NCI-H774 (cell line): ENCODE measurements at regions not wholly inside any gene's neighbourhood (a gene's known extent, or its start where the extent isn't known, plus 50 kb on each side); places are given as distances from the start of the nearest gene placed in this dataset.
"Not testable (repeated sequence)": the region's sequence is repeated elsewhere in the genome, so short reads cannot be mapped to it uniquely, and the experiment has no call there.

Experiments
- DNase-seq: peaks from one replicate; lab custom pipeline; 2025; lab: John Stamatoyannopoulos, UW

DNA sequence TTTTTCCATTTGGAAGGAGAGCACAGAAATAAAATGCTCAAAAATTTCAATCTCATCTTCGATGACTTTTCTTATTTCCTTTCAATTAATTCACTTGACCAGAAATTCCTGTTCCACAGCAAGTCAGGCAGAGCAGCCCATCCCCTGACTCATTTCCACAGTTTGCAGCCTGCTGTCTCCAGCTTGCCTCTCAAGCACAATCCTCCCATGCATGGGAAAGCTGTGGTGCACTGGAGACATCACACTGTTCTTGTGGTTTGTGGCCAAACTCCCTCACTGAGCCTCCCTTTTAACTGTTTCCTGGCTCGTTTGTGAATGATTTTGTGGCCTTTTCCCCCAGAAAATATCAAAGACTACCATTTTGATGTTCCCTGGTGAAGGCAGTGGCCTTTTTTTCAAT lies 114.0 kb upstream of the ENPEP start:
- DNase-seq = no peak

DNA sequence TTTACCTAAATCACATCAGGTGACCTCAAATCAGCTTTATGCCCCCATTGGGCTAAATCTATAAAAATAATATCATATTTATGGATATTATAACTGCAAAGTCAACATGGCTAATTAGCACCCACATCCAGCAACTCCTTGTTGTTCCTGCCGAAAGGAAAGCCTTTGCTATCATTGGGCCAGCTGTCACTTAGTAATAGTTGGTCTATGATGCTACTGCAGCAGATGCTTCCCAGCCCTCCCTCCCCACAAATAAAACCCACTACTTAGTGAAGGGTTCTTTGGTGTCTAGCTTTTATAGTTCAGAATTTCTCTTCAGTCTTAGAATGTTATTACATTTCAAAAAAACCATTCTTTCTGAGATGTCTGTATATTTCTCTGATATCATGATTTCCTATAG lies 116.9 kb upstream of the ENPEP start:
- DNase-seq = no peak

DNA sequence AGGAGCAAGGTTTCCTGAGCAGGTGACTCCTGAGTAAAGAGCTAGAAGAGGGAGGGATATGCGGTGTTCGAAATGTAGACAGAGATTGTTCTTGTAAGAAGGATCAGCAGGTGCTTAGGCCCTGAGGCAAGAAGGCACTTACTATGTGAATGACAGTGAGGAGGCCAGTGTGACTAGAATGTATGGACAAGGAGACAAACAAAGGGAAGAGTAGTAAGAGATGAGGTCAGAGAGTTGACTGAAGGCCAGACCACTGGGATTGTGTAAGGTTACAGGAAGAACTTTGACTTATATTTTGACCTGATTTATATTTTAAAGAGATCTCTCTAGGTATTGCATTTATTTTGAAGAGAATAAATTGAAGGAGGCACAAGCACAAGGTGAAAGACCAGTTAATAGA lies 118.4 kb upstream of the ENPEP start:
- no peak for DNase-seq

DNA sequence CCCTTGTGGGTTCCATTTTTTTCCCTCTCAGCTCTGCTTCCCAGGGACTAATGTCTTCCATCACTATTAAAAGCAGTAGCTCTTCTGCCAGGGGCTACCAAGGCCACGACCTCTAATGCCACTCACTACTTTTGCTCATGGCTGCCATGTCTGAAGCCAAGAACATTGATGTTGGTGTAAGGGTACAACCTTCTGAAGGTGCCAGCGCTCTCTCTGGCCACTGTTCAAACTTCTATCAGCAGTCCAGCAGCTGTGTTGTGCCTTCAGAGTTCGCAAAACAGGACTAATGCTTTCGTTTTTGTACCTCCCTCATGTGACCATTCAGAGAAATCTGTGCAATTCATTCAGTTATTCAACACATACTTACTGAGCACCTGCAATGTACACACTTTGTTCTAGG lies 121.5 kb upstream of the ENPEP start:
- DNase-seq = no peak

DNA sequence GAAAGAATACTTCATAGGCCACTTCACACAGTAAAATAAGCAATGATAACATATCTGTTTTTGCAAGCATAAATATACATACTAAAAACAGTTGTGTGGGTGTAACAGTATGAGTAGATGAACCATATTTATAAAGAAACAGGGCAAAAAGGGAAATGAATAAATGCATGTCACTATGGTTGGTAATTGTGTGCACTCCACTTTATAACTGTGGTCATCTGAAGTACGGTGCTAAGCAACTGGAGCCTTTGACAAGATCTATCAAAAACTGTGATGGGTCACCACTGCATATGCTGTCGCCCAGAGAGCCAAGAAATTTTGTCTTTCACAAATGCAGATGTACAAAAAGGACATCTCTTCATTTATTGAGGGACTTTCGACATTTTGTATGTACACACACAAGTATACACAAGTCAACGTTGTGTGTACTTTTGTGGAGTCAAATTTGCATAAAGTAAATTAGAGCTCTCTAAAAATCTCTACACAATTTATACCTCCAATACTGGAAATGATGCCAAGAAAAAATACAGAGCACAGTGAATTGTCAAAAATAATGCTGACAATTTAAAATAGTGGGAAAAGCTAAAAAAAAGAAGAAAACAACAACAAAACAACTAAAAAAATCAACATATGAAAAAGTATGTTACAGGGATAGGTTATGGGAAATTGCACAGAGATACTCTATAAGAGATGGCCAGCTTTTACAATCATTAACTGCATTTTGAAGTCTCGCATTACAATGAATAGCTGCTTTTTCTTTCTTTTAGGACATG lies 123.1 kb upstream of the ENPEP start:
- DNase-seq = no peak

DNA sequence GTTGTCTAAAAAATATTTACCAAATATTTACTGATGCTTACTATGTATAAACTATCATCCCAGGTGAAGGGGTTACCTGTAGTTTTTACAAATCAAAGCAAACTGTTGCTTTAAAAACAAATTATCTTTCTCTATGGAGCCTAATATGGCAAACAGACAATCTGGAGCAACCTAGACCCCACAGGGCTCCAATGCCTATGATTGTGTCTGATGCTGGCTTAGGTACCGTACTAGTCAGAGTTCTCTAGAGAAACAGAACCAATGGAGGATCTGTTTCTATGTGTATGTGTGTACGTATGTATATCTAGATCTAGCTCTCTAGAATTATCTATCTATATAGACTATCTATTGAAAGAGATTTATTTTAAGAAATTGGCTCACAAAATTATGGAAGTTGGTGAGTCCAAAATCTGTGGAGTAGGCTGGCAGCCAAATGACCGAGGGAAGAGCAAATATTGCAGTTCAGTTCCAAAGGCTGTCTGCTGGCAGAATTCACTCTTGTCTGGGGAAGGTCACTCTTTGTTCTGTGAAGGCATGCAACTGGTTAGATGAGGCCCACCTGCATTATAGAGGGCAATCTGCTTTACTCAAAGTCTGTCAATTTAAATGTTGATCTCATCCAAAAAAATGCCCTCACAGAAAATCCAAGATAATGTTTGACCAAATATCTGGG lies 127.1 kb upstream of the ENPEP start:
- DNase-seq = no peak

DNA sequence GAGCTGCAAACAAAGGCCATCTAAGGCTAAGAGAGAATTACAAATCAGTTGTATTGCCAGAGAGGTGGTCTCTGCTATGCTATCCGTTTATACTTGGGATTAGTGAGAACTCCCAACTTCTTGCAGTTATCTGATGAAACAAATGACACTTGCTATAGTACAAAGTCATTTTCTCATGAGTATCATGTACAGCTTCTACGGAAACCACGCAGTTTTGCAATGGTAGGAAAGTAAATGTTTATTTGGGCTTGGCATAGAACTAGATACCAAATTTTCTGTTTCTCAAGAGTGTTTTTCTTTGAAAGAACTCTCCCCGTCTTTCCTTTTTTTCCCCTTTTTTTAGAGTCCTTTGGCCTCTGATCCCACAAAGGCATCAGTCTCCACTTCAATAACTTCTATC lies 128.2 kb upstream of the ENPEP start:
- DNase-seq = no peak

DNA sequence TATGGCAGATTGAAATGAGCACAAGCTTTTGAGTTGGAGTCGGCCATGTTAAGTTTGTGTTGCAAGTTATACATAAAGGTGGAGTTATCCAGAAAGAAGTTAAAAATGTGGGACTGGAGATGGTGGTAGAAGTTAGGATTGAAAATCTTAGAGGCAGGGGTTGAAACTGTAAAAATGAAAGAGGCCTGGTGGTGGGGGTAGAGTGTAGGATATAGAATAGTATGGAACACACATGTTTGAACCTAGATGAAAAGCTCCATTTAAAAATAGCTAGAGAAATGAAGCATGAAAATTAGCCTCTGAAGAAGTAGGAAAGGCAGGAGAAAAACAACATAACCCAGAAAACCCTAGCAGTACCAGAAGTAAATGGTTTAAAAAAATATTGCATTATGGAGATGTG lies 131.8 kb upstream of the ENPEP start:
- no peak for DNase-seq

DNA sequence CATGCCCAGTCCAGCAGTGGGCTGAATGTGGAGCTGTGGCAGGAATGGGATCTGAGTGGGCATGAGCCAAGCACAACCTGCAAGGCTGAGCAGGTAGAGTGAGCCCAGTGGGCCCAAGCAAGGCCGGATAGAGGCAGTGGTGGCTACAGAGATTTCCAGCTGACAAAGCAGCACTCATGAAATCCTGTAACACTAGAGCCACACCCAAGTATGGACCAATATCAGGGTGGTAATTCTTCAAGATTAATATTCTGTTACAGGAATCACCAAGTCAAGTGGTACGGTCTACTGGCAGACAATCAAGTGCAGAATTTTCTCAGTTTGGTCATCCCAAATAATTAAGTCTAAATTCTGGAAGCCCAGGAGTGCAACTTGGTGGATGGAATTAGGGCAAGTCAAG lies 132.4 kb upstream of the ENPEP start:
- no peak for DNase-seq

DNA sequence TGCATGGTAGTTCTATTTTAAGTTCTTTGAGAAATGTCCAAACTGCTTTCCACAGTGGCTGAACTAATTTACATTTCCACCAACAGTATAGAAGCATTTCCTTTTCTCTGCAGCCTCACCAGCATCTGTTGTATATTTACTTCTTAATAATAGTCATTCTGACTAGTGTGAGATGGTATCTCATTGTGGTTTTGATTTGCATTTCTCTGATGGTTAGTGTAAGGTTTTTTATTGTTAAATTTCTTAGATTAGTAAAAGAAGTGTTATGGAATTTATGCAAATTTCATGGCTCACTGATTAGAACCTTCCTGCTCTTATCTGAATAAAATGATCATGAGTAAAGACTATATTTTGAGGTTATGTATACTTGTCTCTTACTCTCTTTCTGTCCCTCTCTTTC lies 134.8 kb upstream of the ENPEP start:
- not testable (repeated sequence) for DNase-seq

DNA sequence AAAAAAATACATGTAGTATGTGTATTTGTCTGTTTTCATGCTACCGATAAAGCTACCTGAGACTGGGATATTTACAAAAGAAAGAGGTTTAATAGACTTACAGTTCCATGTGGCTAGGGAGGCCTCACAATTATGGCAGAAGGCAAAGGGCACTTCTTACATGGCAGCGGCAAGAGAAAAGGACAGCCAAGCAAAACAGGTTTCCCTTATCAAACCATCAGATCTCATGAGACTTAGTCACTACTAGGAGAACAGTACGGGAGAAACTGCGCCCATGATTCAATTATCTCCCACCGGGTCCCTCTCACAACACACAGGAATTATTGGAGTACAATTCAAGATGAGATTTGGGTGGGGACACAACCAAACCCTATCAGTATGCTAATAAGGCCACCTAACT lies 137.0 kb upstream of the ELOVL6 start:
- DNase-seq = no peak

DNA sequence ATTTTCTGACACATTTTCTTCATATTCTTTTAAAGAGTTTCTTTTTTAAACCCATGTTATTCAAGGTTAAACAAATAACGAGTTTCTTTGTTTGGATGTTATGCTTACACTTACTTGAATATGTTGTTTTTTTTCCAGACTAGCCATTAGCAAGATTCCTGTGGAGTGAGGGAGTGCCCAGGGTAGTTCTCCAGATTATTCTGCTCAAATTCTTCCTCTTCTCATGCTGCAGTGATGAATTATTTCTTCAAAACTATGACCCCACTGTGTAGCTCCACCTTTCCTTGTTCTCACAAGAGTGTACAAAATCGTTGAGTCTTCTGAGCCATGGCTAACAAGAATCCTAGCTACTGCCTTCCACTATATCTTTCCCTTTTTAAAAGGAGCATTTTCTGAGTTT lies 134.1 kb upstream of the ELOVL6 start:
- no peak for DNase-seq

DNA sequence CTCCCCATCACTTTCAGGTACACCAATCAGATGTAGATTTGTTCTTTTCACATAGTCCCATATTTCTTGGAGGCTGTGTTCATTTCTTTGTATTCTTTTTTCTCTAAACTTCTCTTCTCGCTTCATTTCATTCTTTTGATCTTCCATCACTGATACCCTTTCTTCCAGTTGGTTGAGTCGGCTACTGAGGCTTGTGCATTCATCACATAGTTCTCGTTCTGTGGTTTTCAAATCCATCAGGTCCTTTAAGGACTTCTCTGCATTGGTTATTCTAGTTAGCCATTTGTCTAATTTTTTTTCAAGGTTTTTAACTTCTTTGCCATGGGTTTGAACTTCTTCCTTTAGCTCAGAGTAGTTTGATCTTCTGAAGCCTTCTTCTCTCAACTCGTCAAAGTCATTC lies 128.0 kb upstream of the ELOVL6 start:
- DNase-seq = not testable (repeated sequence)

DNA sequence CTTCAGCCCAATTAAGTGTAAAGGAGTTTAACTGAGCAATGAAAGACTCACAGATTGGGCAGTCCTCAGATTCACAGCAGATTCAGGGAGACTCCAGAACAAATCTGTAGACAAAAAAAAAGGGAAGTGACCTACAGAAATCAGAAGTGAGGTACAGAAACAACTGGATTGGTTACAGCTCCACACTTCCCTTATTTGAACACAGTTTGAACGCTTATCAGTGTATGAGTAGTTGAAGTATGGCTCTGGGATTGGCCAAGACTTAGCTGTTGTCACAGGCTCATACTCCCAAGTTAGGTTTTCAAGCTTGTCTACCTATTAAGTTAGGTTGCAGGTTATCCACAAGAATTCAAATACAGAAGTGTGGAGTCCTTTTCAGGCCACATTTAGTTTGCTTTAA lies 112.4 kb upstream of the ELOVL6 start:
- DNase-seq = no peak

DNA sequence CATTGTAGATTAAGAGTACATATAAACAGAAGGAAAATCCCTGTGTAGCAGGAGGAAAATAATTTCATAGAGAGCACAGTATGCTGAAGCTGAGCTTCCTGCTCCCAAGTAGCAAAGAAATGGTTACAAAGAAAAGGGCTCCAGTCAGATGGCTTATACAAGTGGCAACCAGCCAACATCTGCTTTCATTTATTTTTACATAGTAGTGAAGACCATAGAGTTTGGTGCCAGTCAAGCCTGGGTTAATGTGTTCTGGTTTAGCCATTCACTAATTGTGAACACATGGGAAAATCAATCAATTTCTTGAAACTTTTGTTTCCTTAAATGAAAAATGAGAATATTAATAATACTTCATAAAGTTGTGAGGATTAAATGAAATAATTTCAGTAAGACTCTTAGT lies 111.3 kb upstream of the ELOVL6 start:
- no peak for DNase-seq

DNA sequence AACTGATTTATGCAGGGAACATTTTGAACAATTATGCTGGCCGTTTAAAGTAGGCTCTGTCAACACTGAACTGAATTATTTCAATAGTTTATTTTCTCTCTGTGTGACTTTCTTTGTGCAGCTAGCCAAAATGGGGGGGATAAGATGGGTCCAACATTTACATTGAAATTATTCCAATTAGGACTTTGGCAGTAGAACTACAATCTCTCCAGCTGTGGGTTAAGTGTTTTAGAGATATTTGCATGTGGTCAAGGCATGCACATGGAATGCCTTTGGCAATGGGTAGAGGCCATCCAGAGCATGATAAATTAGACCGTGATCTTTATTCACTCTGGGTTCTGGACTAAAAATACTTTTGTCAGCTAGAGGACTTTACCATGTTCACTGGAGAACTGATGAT lies 107.9 kb upstream of the ELOVL6 start:
- peak; percentile 55 for DNase-seq

DNA sequence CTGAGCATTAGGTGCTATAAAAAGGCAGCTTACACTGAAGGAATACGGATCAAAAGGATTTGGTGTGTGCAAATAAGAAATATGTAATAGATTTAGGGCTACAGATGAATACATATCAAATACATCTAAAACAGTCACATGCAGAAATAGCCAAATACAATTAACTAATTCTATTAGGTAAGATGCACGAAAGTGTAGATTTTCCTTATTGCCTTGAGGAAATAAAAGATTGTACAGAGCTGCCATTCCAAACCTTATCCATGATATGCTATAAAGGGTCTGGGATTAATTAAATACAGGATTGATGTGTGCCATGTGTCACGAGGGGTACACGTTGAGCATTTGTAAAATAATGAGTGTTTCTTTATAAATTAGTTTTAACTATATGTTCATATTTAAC lies 107.0 kb upstream of the ELOVL6 start:
- DNase-seq = no peak

DNA sequence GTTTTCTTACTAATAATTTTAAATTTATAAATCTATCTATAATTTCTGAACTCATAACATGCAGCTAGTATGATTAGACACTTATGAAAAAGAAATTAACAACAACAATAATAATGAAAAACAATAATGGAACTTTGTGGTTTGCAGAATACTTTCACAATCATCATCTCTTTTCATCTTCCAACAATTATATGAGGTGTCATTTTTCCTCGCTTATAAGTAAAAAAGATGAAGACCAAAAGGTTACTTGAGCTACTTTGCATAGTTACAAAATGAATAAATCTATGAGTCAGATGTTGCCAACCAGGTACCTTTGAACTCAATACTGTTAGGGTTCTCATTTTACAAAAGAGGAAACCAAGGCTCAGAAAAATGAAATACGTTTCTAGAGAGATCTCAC lies 98.5 kb upstream of the ELOVL6 start:
- no peak for DNase-seq

DNA sequence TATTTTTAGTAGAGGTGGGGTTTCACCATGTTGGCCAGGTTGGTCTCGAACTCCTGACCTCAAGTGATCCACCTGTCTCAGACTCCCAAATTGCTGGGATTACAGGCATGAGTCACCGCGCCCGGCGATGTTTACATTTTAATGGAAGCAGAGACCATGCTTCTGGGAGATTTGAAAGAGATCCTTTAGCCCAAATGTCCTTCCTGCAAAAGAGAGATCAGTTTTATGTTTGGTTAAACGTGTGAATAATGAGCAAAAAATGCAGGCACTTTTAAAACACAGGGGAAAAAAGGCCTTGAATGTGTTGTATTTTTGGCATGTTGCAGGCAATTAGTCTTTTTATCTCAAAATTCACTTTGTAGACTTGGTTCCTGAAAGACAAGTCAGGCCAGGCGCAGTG lies 95.8 kb upstream of the ELOVL6 start:
- DNase-seq = no peak

DNA sequence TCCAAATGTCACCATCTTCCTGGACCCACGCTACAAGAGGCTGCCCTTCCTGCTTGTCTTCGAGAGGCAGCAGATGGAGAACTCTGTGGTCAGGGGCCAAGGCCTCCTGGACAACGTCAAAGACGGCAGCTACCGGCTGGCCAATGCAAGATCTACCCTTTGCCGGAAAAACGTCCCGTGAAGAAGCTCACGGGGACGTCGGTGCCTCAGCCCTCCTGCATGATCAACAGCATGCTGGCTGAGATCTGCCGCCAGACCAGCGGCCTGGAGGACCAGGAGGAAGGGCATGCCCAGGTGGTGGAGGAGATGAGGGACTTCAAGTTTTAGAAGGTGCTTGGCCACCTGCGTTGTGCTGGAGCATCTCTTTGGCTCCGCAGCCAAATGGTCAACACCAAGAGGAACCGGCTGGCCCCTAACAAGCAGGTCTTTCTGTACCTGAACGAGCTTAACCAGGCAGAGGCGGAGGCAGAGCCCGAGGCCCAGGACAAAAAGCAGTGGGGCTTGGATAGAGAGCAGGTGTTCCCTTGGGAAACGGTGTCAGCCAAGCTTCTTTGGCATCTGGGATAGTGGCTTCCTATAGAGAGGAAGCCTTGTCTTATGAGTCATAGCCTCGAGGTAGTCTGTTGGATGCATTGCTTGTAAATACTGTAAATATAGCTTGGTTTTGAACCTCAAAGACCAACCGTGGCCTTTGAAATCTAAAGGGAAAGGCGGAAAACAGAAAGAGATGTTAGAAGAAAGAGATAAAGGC lies 94.8 kb upstream of the ELOVL6 start:
- DNase-seq = no peak

DNA sequence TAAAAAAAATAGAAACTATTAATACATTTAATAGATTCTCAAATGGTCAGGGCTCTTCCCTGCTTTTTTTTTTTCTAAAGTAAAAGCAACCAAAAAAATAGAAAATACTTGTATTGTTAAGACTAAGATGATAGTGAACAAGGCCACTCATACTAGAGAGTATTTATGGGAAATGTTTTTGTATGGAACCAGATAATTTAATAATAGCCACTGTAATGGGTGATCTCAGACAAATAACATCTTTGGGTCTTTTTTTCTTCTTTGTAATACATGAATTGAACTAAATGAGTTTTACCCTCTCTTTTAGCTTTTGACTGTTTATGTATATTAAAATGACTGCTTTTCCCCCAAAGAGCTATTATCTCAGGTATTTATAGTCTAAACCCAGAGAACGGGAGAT lies 92.1 kb upstream of the ELOVL6 start:
- DNase-seq = no peak

DNA sequence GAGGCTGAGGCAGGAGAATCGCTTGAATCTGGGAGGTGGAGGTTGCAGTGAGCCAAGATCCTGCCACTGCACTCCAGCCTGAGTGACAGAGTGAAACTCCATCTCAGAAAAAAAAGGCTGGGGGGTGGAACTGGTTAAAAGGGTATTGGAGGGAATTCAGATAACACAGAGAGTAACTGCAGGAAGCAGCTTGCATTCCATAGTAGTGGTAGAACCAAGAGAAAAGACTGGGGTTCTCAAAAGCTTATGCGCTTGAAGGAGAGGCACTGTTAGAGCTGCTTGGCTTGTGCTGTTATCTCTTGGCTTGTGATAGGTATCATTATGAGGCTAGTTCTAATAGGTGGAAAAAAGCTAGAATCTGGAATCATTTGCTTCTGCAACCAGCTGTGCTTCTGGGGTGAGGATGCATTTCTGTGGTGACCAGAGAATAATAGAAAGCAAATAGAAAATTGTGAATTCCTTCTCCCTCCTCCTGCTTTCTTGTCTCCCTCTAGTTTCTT lies 91.2 kb upstream of the ELOVL6 start:
- no peak for DNase-seq

DNA sequence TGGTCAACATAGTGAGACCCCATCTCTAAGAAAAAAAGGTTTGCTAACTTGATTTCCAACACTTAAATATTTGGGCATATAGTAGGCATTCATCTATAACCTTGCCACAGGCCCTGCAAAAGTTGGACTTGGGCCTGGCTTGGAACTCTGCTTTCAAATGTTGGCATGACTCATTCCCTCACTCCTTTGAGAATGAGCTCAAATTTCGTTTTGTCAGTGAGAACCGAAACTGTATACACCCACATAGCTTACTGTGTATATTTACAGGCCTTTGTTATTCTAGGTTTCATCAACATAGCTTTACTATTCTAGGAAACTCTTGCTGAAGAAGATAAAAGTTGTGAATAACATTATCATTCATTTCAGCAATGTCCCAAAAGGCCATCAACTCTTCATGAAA lies 88.7 kb upstream of the ELOVL6 start:
- DNase-seq = no peak
